ENCODE measurements at regions not wholly inside any gene's neighbourhood (a gene's known extent, or its start where the extent isn't known, plus 50 kb on each side); places are given as distances from the start of the nearest gene placed in this dataset.

GRCh38 chr11:103537904-103538502 lies 428.8 kb downstream of the DYNC2H1 start:
- DNase-seq (ENCODE audit: low spot score), result no peak
- Histone ChIP-seq H3K9me3 (no peaks in the 10 kb centered on the region), H3K4me3 (no peak overlapping the region), H3K27ac (no peak overlapping the region), H3K27me3 (replicated peaks; ENCODE audit: insufficient read depth) (no peaks in the 10 kb centered on the region), H3K36me3 (no peaks in the 10 kb centered on the region), H3K4me1 (ENCODE audit: control insufficient read depth in 1 of 2, low read depth in 2 of 2) (peaks cover 0 to 13% of the 10 kb centered on the region in 2 donors)
- ATAC-seq (ENCODE audit: insufficient number of reproducible peaks, low FRiP score, low read depth), result no peak
- TF ChIP-seq CTCF (IDR thresholded peaks at IDR 0.05), result no peak

DNA sequence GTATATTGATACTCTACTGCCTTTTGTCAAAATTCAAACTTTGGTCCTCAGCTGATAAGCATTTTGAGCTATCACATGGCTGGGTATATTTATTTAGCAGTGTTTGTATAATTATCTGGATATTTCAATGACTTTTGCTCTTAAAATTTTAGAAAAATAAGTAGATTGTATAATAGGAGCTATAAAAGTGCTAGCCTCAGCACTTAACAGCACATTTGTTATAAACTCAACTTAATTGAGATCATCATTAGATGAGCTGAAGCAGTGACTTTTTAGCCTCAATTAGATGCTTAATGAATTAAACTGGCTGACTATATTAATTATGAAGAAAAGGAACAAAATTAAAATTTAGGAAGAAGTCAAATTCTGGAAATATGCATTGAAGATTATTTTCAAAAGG lies 429.9 kb downstream of the DYNC2H1 start:
- H3K27me3 ChIP-seq (replicated peaks; ENCODE audit: insufficient read depth), result no peaks in the 10 kb centered on the region
- no peak for TF ChIP-seq CTCF (IDR thresholded peaks at IDR 0.05)
- no peak overlapping the region for H3K27ac ChIP-seq
- no peaks in the 10 kb centered on the region for H3K36me3 ChIP-seq
- no peaks in the 10 kb centered on the region for H3K9me3 ChIP-seq
- DNase-seq (ENCODE audit: low spot score), result no peak
- no peak overlapping the region for H3K4me3 ChIP-seq
- ATAC-seq (ENCODE audit: insufficient number of reproducible peaks, low FRiP score, low read depth), result no peak
- peaks cover 0 to 13% of the 10 kb centered on the region in 2 donors for H3K4me1 ChIP-seq (ENCODE audit: control insufficient read depth in 1 of 2, low read depth in 2 of 2)

DNA sequence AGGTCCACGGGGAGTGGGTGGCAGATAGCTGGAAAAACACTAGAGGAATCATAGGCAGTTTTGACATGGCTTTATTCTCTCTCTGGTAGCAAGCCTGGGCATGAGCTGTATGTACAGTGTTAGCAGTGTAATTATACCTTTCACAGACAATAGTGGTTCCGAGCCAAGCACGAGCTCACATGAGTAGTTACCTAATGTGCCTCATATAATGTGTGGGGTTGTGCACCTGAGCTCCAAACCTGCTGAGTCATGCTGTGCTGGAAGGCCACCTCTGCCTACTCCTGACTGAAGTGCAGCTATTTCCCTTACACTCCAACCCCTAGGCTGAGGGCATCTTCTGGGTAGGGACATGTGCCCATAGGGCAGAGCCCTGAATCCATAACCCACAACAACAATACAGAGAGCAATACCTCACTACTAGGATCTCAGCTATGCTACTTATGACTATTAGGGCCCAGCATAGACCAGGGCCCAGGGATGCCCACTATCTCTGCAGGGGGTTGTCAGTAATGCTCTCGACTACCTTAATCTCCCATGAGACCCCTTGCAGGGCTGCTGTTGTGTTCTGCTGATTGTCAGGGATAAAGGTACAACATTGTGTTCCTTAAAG lies 432.1 kb downstream of the DYNC2H1 start:
- DNase-seq (ENCODE audit: low spot score), result no peak
- no peak for TF ChIP-seq CTCF (IDR thresholded peaks at IDR 0.05)
- H3K4me3 ChIP-seq, result no peak overlapping the region
- H3K27ac ChIP-seq, result no peak overlapping the region
- no peaks in the 10 kb centered on the region for H3K9me3 ChIP-seq
- no peaks in the 10 kb centered on the region for H3K36me3 ChIP-seq
- H3K4me1 ChIP-seq (ENCODE audit: control insufficient read depth in 1 of 2, low read depth in 2 of 2), result peaks cover 0 to 10% of the 10 kb centered on the region in 2 donors
- no peak for ATAC-seq (ENCODE audit: insufficient number of reproducible peaks, low FRiP score, low read depth)
- no peaks in the 10 kb centered on the region for H3K27me3 ChIP-seq (replicated peaks; ENCODE audit: insufficient read depth)

DNA sequence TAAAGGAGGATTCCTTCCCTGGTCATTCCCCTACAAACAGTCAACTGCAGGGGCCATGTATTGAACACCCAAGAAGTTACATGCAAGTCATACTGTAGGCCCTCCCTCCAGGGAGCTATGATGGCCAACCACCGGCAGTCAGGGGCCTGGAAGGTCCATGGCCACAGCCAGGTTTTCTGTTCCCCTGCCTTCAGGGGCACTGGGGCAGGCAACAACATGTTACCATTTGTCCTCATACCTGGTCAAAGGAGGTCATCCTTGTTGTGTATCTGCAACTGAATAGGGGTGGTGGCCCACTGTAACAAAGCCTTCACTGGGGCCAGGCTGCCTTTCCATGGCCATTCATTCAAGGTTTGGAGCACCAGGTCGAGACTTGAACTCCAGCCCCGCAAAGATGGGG lies 433.6 kb downstream of the DYNC2H1 start:
- H3K27me3 ChIP-seq (replicated peaks; ENCODE audit: insufficient read depth), result no peaks in the 10 kb centered on the region
- H3K4me1 ChIP-seq (ENCODE audit: control insufficient read depth in 1 of 2, low read depth in 2 of 2), result no peaks in the 10 kb centered on the region
- DNase-seq (ENCODE audit: low spot score), result no peak
- no peak overlapping the region for H3K4me3 ChIP-seq
- no peaks in the 10 kb centered on the region for H3K36me3 ChIP-seq
- no peaks in the 10 kb centered on the region for H3K9me3 ChIP-seq
- TF ChIP-seq CTCF (IDR thresholded peaks at IDR 0.05), result no peak
- no peak for ATAC-seq (ENCODE audit: insufficient number of reproducible peaks, low FRiP score, low read depth)
- H3K27ac ChIP-seq, result no peak overlapping the region

GRCh38 chr11:103543456-103543855 lies 434.2 kb downstream of the DYNC2H1 start:
- Histone ChIP-seq H3K4me1 (ENCODE audit: control insufficient read depth in 1 of 2, low read depth in 2 of 2) (no peaks in the 10 kb centered on the region), H3K9me3 (no peaks in the 10 kb centered on the region), H3K27ac (no peak overlapping the region), H3K27me3 (replicated peaks; ENCODE audit: insufficient read depth) (no peaks in the 10 kb centered on the region), H3K36me3 (no peaks in the 10 kb centered on the region), H3K4me3 (no peak overlapping the region)
- no peak for ATAC-seq (ENCODE audit: insufficient number of reproducible peaks, low FRiP score, low read depth)
- DNase-seq (ENCODE audit: low spot score), result no peak
- no peak for TF ChIP-seq CTCF (IDR thresholded peaks at IDR 0.05)

All from thoracic aorta (tissue), 2 donors.